GM23248 (cell line): ENCODE measurements at regions not wholly inside any gene's neighbourhood (a gene's known extent, or its start where the extent isn't known, plus 50 kb on each side); places are given as distances from the start of the nearest gene placed in this dataset.

Experiments used
- DNase-seq: peaks from one replicate; pipeline ENCODE4 v3.0.0-alpha.2; 2015
- H2AFZ ChIP-seq: fragments of 200-600 bp; sonication (generic); 2 replicates; pipeline ENCODE4 v1.6.1; 2016; ENCODE audit warnings: antibody characterized with exemption
- H3F3A ChIP-seq: fragments of 200-600 bp; sonication (generic); 2 replicates; pipeline ENCODE4 v1.6.1; 2016; ENCODE audit warnings: mild to moderate bottlenecking, antibody characterized with exemption, mixed run types; ENCODE audit not compliant: insufficient read depth
- H3K27ac ChIP-seq: fragments of 200-600 bp; sonication (generic); 2 replicates; pipeline ENCODE4 v1.5.1; 2016; ENCODE audit warnings: mild to moderate bottlenecking
- H3K27me3 ChIP-seq: fragments of 200-600 bp; sonication (generic); replicated peaks from 2 replicates; pipeline ENCODE4 v1.6.1; 2016; ENCODE audit warnings: mild to moderate bottlenecking; ENCODE audit not compliant: insufficient read depth
- H3K36me3 ChIP-seq: fragments of 200-600 bp; sonication (generic); 2 replicates; pipeline ENCODE4 v1.6.1; 2016; ENCODE audit warnings: low read depth, mild to moderate bottlenecking
- H3K4me1 ChIP-seq: fragments of 200-600 bp; sonication (generic); 2 replicates; pipeline ENCODE4 v1.6.1; 2016; ENCODE audit warnings: mild to moderate bottlenecking; ENCODE audit not compliant: insufficient read depth
- H3K4me2 ChIP-seq: fragments of 200-600 bp; sonication (generic); one replicate; pipeline ENCODE4 v1.6.1; 2016; ENCODE audit warnings: mild to moderate bottlenecking; ENCODE audit not compliant: unreplicated experiment
- H3K4me3 ChIP-seq: fragments of 200-600 bp; sonication (generic); 2 replicates; pipeline ENCODE4 v1.5.1; 2016; ENCODE audit warnings: mild to moderate bottlenecking
- H3K79me2 ChIP-seq: fragments of 200-600 bp; sonication (generic); 2 replicates; pipeline ENCODE4 v1.6.1; 2016; ENCODE audit warnings: mild to moderate bottlenecking; ENCODE audit not compliant: insufficient read depth
- H3K9ac ChIP-seq: fragments of 200-600 bp; sonication (generic); 2 replicates; pipeline ENCODE4 v1.6.1; 2016; ENCODE audit warnings: mild to moderate bottlenecking
- H3K9me2 ChIP-seq: fragments of 200-600 bp; sonication (generic); 2 replicates; pipeline ENCODE4 v1.6.1; 2016; ENCODE audit warnings: mixed run types, mild to moderate bottlenecking, moderate library complexity; ENCODE audit not compliant: insufficient read depth
- H3K9me3 ChIP-seq: fragments of 200-600 bp; sonication (generic); one replicate; pipeline ENCODE4 v1.6.1; 2017; ENCODE audit warnings: low read depth
- H4K20me1 ChIP-seq: fragments of 200-600 bp; sonication (generic); 2 replicates; pipeline ENCODE4 v1.6.0; 2016; ENCODE audit not compliant: insufficient read depth
- EZH2 ChIP-seq: fragments of 200-600 bp; sonication (generic); IDR thresholded peaks from 2 replicates; pipeline ENCODE4 v1.6.1; 2018; ENCODE audit warnings: antibody characterized with exemption, mild to moderate bottlenecking; ENCODE audit not compliant: insufficient read depth, poor library complexity, severe bottlenecking
- EZH2phosphoT487 ChIP-seq: fragments of 200-600 bp; sonication (generic); IDR thresholded peaks from 2 replicates; pipeline ENCODE4 v1.6.1; 2018; ENCODE audit warnings: antibody characterized with exemption, moderate library complexity, mild to moderate bottlenecking, low read depth; ENCODE audit not compliant: insufficient read depth
- WGBS, 2 experiments: methylation state at CpG; one replicate each; pipeline ENCODE4 v1.1.6; 2015 to 2017; ENCODE audit warnings: low lambda C conversion rate in 2 of 2, low coverage in 1 of 2; ENCODE audit errors: missing lambda C conversion rate in 2 of 2; 5-methylcytosine and 5-hydroxymethylcytosine counted together
- in situ Hi-C: fragments of 300-500 bp; cut with MboI; formaldehyde crosslinking; loops from 2 replicates; pipeline ENCODE4 v1.15.0; 2020

GRCh38 chr20:48195121-48195870 lies 410.0 kb upstream of the SULF2 start:
- H3K9ac ChIP-seq, result no peak overlapping the region
- no peaks in the 10 kb centered on the region for H3F3A ChIP-seq
- no peaks in the 10 kb centered on the region for H3K4me1 ChIP-seq
- H3K4me3 ChIP-seq, result no peak overlapping the region
- in situ Hi-C loops, result no loop called here
- WGBS, 2 experiments, result 74 to 76% methylated on average over 9 of the region's 9 CpGs
- no peak for DNase-seq
- no peaks in the 10 kb centered on the region for H3K9me3 ChIP-seq
- H3K27me3 ChIP-seq, result peaks cover 7% of the 10 kb centered on the region
- H4K20me1 ChIP-seq, result no peaks in the 10 kb centered on the region
- TF ChIP-seq EZH2 (no peak), EZH2phosphoT487 (no peak)
- H3K27ac ChIP-seq, result no peak overlapping the region
- H3K79me2 ChIP-seq, result no peaks in the 10 kb centered on the region
- no peak overlapping the region for H2AFZ ChIP-seq
- no peak overlapping the region for H3K4me2 ChIP-seq
- no peaks in the 10 kb centered on the region for H3K36me3 ChIP-seq
- no peaks in the 10 kb centered on the region for H3K9me2 ChIP-seq

DNA sequence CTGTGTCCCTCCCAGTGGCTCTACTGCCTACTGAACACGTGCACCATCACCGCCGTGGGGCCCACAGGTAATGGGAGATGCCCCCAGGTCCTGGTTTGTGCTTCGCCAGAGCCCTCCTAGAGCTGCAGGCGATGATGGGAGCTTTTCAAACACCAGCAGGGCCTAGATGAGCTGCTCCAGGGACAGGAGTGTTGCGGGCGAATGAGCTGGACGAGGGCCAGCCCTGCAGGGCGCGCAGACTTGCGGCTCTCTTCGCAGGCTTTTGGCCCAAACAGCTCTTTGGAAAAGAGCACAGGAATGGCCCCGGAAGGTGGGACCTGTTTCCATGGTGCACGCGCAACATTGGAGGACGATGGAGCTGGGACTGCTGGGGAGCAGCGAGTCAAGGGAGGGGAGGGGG lies 409.3 kb upstream of the SULF2 start:
- in situ Hi-C loops, result no loop called here
- Histone ChIP-seq H3K36me3 (no peaks in the 10 kb centered on the region), H3K4me3 (no peak overlapping the region), H3K27me3 (peaks cover 7% of the 10 kb centered on the region), H3F3A (no peaks in the 10 kb centered on the region), H3K27ac (no peak overlapping the region), H3K4me1 (no peaks in the 10 kb centered on the region), H3K4me2 (no peak overlapping the region), H4K20me1 (no peaks in the 10 kb centered on the region), H3K9me3 (no peaks in the 10 kb centered on the region), H3K9ac (no peak overlapping the region), H3K9me2 (no peaks in the 10 kb centered on the region), H3K79me2 (no peaks in the 10 kb centered on the region), H2AFZ (no peak overlapping the region)
- 53 to 58% methylated on average over 17 of the region's 17 CpGs for WGBS, 2 experiments
- DNase-seq, result no peak
- no peak for TF ChIP-seq EZH2
- TF ChIP-seq EZH2phosphoT487, result no peak

- Histone ChIP-seq H3F3A (no peaks in the 10 kb centered on the region), H3K9ac (no peak overlapping the region), H3K9me2 (no peaks in the 10 kb centered on the region), H3K9me3 (no peaks in the 10 kb centered on the region), H2AFZ (no peak overlapping the region), H4K20me1 (no peaks in the 10 kb centered on the region), H3K27ac (no peak overlapping the region), H3K4me3 (no peak overlapping the region), H3K4me2 (no peak overlapping the region), H3K79me2 (no peaks in the 10 kb centered on the region), H3K27me3 (peaks cover 7% of the 10 kb centered on the region), H3K36me3 (no peaks in the 10 kb centered on the region), H3K4me1 (no peaks in the 10 kb centered on the region)
- no peak for DNase-seq
- WGBS, 2 experiments, result 56 to 61% methylated on average over 11 of the region's 11 CpGs
- TF ChIP-seq EZH2 (no peak), EZH2phosphoT487 (no peak)
- in situ Hi-C loops, result no loop called here
Observed at GRCh38 chr20:48193627-48194425, 408.5 kb upstream of the SULF2 start.

DNA sequence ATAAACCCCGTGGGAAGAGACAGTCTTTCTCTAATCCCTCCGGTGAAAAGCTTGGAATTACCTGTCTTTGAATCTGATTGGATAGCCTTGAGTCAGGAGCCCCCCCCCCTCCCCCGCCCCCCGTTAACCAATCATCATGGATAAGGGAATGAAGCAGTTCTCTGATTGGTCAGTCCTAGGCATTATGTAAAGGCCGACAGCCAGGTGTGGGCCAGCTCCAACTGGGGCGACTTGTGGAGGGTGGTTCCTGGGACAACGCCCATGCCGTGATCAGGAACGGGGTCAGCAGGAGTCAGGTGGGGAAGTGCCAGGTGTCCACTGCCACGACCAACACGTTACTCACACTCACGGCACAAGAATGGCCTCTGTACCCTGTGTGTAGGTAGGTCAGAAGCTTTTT lies 406.8 kb upstream of the SULF2 start:
- H3K36me3 ChIP-seq, result no peaks in the 10 kb centered on the region
- TF ChIP-seq EZH2phosphoT487 (no peak), EZH2 (no peak)
- 70 to 76% methylated on average over 11 to 12 of the region's 12 CpGs for WGBS, 2 experiments
- in situ Hi-C loops, result no loop called here
- H3K27ac ChIP-seq, result no peak overlapping the region
- no peaks in the 10 kb centered on the region for H3F3A ChIP-seq
- no peak for DNase-seq
- no peak overlapping the region for H2AFZ ChIP-seq
- no peaks in the 10 kb centered on the region for H3K4me1 ChIP-seq
- H3K4me3 ChIP-seq, result no peak overlapping the region
- H3K27me3 ChIP-seq, result peaks cover 2% of the 10 kb centered on the region; the same call in 1 of the 2 replicates
- no peaks in the 10 kb centered on the region for H3K9me3 ChIP-seq
- H3K79me2 ChIP-seq, result no peaks in the 10 kb centered on the region
- H3K9ac ChIP-seq, result no peak overlapping the region
- H3K9me2 ChIP-seq, result no peaks in the 10 kb centered on the region
- H4K20me1 ChIP-seq, result no peaks in the 10 kb centered on the region
- no peak overlapping the region for H3K4me2 ChIP-seq
